Stimulated activated CD4-positive, alpha-beta T cell treated with anti-CD3 and anti-CD28 coated beads, TNF-alpha, amount 100 ng/mL, for 24 hours (primary cell): ENCODE measurements at regions not wholly inside any gene's neighbourhood (a gene's known extent, or its start where the extent isn't known, plus 50 kb on each side); places are given as distances from the start of the nearest gene placed in this dataset.
"Not testable (repeated sequence)": the region's sequence is repeated elsewhere in the genome, so short reads cannot be mapped to it uniquely, and the experiment has no call there.

Experiments
- DNase-seq, 3 experiments: peaks; one replicate each; pipeline ENCODE4 v3.0.0-alpha.2; 2020; ENCODE audit warnings: low read depth in 3 of 3

GRCh38 chr5:106254784-106255183 lies 1416.0 kb downstream of the EFNA5 start:
- no peak for DNase-seq

GRCh38 chr5:106246044-106246745 lies 1424.5 kb downstream of the EFNA5 start:
- DNase-seq: not testable (repeated sequence)

DNA sequence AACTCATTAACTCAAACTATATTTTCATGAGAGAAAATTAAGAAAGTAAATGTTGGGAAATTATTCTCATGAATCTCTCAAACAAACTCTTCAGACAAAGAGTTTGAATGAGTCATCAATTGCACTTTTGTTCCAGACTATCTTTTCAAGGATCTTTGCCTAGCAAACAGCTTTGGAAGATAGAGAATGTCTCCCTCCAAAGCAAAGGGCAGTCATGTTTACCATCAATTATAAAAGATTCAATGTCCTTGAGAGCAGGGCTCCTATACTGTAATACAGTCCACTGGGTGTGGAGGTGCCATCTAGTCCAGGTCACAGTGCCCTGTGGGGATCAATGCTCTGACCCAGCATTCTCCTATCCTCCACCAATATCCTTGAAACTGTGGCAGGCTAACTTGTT lies 1429.3 kb downstream of the EFNA5 start:
- no peak for DNase-seq

DNA sequence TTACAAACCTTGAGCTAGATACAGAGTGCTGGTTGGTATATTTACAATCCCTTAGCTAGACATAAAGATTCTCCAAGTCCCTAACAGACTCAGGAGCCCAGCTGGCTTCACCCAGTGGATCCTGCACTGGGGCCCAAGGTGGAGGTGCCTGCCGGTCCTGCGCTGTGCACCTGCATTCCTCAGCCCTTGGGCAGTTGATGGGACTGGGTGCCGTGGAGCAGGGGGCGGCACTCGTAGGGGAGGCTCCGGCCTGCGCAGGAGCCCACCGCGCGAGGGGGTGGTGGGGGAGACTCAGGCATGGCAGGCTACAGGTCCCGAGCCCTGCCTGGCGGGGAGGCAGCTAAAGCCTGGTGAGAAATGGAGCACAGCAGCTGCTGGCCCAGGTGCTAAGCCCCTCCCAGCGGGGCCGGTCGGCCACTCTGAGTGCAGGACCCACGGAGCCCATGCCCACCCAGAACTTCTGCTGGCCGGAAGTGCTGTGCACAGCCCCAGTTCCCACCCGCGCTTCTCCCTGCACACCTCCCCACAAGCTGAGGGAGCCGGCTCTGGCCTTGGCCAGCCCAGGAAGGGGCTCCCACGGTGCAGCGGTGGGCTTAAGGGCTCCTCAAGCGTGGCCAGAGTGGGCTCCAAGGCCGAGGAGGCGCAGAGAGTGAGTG lies 1464.7 kb downstream of the EFNA5 start:
- DNase-seq: no peak

GRCh38 chr5:106202035-106202434 lies 1468.7 kb downstream of the EFNA5 start:
- DNase-seq: no peak

GRCh38 chr5:106200971-106201370 lies 1469.8 kb downstream of the EFNA5 start:
- no peak for DNase-seq

DNA sequence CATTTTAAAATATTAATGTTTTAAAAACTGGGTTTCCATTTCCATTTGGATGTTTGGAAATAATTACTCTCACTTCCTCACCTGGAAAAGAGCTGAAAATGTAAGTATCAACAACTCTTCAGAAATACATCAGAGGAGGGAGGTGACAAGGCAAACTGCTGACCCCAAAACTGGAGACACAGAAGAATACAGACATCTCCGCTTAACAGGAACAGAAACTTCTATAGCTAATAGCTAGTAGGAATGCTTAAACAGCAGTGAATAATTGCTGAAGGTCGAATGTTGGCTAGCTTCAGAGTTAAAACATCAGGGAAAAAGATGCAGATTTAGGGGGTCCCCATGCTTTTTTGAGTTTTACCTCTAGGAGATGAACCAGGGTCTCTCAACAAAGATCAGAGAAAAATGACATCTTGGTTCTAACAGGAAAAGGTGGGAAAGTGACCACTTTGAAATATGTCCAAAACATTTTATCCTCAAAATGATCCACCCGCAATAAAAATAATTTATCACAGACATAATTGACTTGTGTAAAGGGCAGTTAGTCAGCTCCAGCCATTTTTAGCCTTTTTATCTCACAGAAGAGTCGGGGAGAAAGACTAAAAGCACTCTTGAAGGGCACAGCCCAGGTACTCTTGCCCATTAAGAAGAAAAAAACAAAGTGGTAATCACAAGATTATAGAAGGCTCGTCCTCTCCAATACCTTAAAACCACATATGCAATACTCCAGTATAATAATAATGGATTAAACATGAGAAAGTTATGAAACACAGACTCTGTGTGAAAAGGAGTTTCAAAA lies 1474.9 kb downstream of the EFNA5 start:
- DNase-seq: no peak

DNA sequence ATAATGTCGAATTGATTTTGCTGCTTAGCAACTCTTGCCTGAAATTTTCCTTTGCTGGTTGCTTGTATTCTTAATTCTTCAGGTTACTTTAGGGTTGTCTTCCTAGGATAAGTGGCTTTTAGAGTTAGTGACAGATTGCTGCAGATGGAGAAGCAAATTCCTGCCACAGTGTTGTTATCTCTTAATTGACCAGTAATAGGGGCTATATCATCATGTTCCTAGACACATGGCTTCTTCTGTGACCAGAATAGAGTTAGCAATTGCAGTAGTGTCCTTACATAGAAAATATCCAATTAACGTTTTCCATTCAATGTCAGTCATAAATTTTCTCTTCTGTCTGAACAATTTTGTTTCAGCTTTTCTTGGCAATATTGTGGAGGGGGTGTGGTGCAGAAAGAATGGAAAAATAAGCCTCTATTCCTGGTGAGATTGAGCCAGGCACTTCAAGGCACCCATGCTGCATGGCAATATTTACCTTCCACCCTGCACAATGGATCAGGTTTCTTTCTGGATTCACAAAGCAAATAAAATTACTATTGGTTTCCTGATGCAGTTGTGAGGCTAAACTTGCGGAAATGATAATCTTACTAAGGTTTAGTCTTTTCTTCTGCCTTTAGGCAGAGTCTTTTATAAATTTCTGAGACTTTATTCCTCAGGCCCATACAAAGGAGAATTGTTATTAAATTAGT lies 1481.5 kb downstream of the EFNA5 start:
- no peak for DNase-seq

GRCh38 chr5:106185661-106186081 lies 1485.1 kb downstream of the EFNA5 start:
- no peak for DNase-seq

DNA sequence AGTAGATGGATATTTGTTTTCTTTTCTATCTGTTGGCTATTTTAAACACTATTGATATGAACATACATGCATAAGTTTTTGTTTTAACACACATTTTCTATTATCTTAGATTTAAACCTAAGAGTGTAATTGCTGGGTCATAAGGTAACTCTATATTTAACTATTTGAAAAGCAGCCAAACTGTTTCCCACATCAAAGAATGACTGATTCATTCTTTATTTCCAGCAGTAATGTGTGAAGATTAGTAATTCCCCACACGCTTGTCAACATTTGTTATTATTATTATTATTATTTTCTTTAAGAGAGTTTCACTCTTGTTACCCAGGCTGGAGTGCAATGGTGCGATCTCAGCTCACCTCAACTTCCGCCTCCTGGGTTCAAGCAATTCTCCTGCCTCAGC lies 1495.8 kb downstream of the EFNA5 start:
- DNase-seq: no peak

GRCh38 chr5:106172681-106173532 lies 1497.8 kb downstream of the EFNA5 start:
- no peak for DNase-seq

DNA sequence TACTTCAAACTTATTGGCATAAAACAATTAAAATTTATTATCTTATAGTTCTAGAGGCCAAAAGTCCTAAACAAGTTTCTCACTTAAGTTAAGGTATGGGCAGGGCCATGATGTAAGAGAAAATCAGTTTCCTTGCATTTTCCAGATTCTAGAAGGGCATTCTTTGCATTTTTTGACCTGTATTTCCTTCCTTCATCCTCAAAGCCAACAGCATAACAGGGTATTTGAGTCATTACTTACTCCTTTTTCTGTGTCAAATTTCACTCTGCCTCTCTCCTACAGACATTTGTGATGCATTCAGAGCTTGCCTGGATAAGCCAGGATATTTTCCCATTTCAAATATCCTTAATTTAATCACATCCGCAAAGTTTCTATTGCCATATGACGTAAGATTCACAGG lies 1499.0 kb downstream of the EFNA5 start:
- no peak for DNase-seq

DNA sequence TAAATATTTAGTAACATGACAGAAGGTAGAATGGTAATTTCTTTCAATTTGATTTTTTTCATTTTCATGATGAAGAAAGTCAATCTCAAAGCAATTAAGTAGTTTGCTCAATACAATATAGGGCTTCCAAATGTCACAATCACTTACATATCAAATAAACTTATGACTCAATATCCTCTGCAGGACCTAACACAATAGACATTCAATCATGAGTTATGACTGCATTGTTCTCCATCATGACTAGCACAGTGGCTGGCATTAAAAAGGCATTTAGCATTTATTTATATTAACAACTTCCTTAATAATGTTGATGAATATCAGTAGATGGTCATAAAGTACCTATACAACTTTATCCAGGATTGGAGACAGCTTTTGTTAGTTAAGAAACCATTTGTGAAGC lies 1499.6 kb downstream of the EFNA5 start:
- DNase-seq: no peak

DNA sequence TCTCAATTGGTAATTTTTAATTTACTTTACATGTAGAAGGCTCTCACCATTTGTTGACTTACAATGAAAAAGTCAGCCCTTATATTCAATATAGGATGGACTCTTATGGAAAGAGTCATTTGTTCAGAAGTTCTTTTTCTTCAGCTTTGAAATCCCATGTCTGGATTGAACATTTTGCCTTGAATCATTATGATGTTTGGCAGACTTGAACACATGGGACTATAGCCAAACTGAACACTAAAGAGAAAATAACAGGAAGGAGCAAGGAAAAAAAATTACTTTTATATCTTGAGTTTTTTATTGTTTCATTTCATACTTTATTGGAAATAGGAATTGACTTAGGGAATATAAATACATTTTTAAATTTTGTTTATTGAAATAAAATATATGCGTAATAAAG lies 1503.0 kb downstream of the EFNA5 start:
- DNase-seq: no peak

GRCh38 chr5:106163233-106163632 lies 1507.5 kb downstream of the EFNA5 start:
- DNase-seq: no peak

GRCh38 chr5:106159616-106160015 lies 1511.1 kb downstream of the EFNA5 start:
- DNase-seq: no peak

GRCh38 chr5:106154280-106154716 lies 1516.4 kb downstream of the EFNA5 start:
- DNase-seq: no peak

GRCh38 chr5:106152569-106152968 lies 1518.2 kb downstream of the EFNA5 start:
- no peak for DNase-seq

DNA sequence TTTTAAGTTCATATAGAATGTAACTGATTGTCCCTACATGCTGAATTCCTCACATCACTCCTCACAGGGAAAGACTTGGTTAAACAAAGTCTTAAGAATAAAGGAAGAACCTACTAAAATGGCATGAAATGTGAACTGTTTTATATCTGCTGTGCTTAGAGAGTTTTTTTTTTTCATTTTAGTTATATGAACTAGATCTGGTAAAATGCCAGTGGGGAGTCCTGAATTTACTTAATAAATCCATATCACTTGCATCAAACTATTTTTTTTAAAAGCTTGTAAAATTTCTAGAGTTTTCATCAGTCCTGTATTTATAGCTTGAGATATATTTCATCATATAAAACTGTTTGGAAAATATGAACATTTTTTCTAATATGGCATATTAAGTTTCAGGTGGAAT lies 1528.6 kb downstream of the EFNA5 start:
- no peak for DNase-seq

DNA sequence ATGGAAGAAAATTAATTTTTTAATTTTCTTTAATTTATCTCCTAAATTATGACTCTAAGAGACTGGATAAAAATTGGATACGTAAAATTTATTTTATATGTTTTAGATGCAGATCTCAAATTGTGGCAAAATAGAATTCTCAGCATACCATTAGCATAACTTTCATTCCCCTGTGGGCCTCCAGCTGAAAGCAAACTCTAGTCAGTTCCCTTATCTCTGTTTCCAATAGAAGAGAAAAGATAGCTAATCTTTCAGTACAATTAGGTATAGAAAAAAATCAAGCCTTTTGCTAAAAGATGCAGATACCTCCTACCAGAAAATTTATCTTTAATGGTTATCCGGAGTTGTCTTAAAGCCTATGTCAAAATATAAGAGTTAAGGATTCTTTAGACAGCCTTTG lies 1530.6 kb downstream of the EFNA5 start:
- no peak for DNase-seq

DNA sequence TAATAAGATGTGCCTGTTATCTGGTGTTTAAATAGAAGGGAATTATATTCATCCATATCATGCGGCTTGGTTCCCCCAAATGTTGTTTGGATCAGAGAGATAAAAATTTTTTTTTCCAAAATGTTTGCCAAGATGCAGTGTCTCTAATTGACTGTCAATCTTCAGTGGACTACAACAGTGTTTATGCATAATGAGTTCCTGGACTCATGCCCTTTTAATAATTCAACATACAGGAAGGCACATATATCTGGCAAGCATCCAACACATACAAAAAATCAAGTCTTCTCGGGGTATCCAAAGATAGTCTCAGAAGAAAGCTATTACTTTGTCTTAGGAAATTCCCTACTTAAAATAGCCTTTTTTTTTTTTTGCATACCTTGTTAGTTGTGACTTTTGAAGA lies 1534.7 kb downstream of the EFNA5 start:
- DNase-seq: no peak
